ENCODE measurements at regions not wholly inside any gene's neighbourhood (a gene's known extent, or its start where the extent isn't known, plus 50 kb on each side); places are given as distances from the start of the nearest gene placed in this dataset.

GRCh38 chr13:64414381-64414780 lies 2815.8 kb downstream of the PCDH9 start:
- H2AFZ ChIP-seq (ENCODE audit: control insufficient read depth, low read depth, low read length): no peak overlapping the region
- no peaks in the 10 kb centered on the region for H4K20me1 ChIP-seq (ENCODE audit: control insufficient read depth, insufficient read depth)
- H3K27me3 ChIP-seq (replicated peaks in 1 of 2; ENCODE audit: control insufficient read depth in 2 of 2, insufficient read depth in 2 of 2, low read length in 1 of 2): no peaks in the 10 kb centered on the region
- no peaks in the 10 kb centered on the region for H3K79me2 ChIP-seq (ENCODE audit: control insufficient read depth, insufficient read depth, low read length)
- no TSS peak for BruUV-seq (replicated peaks)
- POLR2A ChIA-PET: no interaction called here
- RAD21 ChIA-PET (ENCODE audit: unreplicated experiment): no interaction called here
- ATAC-seq (no peak), FAIRE-seq (no peak), DNase-seq (ENCODE audit: low read depth, low spot score) (no peak)
- intact Hi-C loops (cut with micrococcal nuclease; ENCODE audit: unreplicated experiment): no loop called here
- no peak overlapping the region for H3K4me2 ChIP-seq (ENCODE audit: control insufficient read depth, insufficient read depth)
- H3K4me3 ChIP-seq: no peak overlapping the region
- H3K36me3 ChIP-seq (ENCODE audit: control insufficient read depth in 2 of 2, insufficient read depth in 2 of 2, low read length in 1 of 2): no peaks in the 10 kb centered on the region
- H3K9me3 ChIP-seq (replicated peaks; ENCODE audit: control insufficient read depth, insufficient read depth, low read length): no peaks in the 10 kb centered on the region
- no peak overlapping the region for H3K27ac ChIP-seq (ENCODE audit: control insufficient read depth, insufficient read depth)
- TF ChIP-seq ZBTB4 (CRISPR knock-in tag; IDR thresholded peaks at IDR 0.05) (no peak), MEF2B (IDR thresholded peaks at IDR 0.05; ENCODE audit: partially characterized antibody, poor library complexity, severe bottlenecking) (no peak), E2F8 (IDR thresholded peaks at IDR 0.05; ENCODE audit: low read depth, partially characterized antibody) (no peak), IKZF2 (IDR thresholded peaks at IDR 0.05) (no peak), ELK1 (IDR thresholded peaks at IDR 0.05; ENCODE audit: low read depth, low read length) (no peak)
- CTCF ChIA-PET: no interaction called here
- SMC1A ChIA-PET (ENCODE audit: uncharacterized antibody, unreplicated experiment): no interaction called here
- in situ Hi-C loops (cut with MboI): no loop called here
- no peak overlapping the region for H3K9ac ChIP-seq (ENCODE audit: control insufficient read depth, insufficient read depth, low read length)
- no peaks in the 10 kb centered on the region for H3K4me1 ChIP-seq (ENCODE audit: control insufficient read depth, insufficient read depth, low read length)
